B cell (primary cell): ENCODE measurements at regions not wholly inside any gene's neighbourhood (a gene's known extent, or its start where the extent isn't known, plus 50 kb on each side); places are given as distances from the start of the nearest gene placed in this dataset.

ENCODE experiments used
- ATAC-seq: fragments of 200-7000 bp; cut with Tn5 transposase; one replicate; pipeline ENCODE4 v1.10.0; 2021; ENCODE audit warnings: low read depth, mild to moderate bottlenecking, moderate number of reproducible peaks, moderate library complexity
- CTCF ChIA-PET: fragments of 350-600 bp; sonication (Branson Sonifier 250); formaldehyde crosslinking; loops from one replicate; lab custom pipeline; 2021; ENCODE audit warnings: antibody characterized with exemption, inconsistent platforms; lab: Charles Lee
- POLR2A ChIA-PET: fragments of 350-600 bp; sonication (Branson Sonifier 250); formaldehyde crosslinking; loops from one replicate; lab custom pipeline; 2021; ENCODE audit warnings: antibody characterized with exemption; lab: Charles Lee
- DNase-seq: peaks from one replicate; pipeline ENCODE4 v3.0.0; 2013
- H2AFZ ChIP-seq: 2 replicates; pipeline ENCODE4 v1.6.1; 2012; ENCODE audit warnings: mild to moderate bottlenecking, low read depth, low read length; ENCODE audit not compliant: insufficient read depth, poor library complexity, severe bottlenecking
- H3K27ac ChIP-seq, 2 donors: 1 replicate in 1 of 2; 2 replicates in 1 of 2; pipeline ENCODE4 v1.5.1; 2012 to 2013; ENCODE audit warnings: low read length in 2 of 2, mild to moderate bottlenecking in 2 of 2, moderate library complexity in 1 of 2
- H3K27me3 ChIP-seq, 4 experiments: fragments of 200-600 bp in 1 of 4; sonication (generic) in 1 of 4; replicated peaks in 1 of 4; 1 replicate in 2 of 4; 2 replicates in 2 of 4; pipeline versions ENCODE4 v1.6.1 to v1.7.0; 2013 to 2016; ENCODE audit warnings: low read length in 3 of 4, mild to moderate bottlenecking in 2 of 4, mixed read lengths in 1 of 4, moderate library complexity in 1 of 4; ENCODE audit not compliant: insufficient read depth in 4 of 4, control insufficient read depth in 3 of 4; ENCODE audit errors: control extremely low read depth in 1 of 4
- H3K36me3 ChIP-seq, 2 experiments: replicated peaks in 1 of 2; 1 replicate in 1 of 2; 2 replicates in 1 of 2; pipeline versions ENCODE4 v1.6.1 to v1.7.1; 2013; ENCODE audit warnings: low read length in 1 of 2; ENCODE audit not compliant: insufficient read depth in 2 of 2, control insufficient read depth in 1 of 2; ENCODE audit errors: control extremely low read depth in 1 of 2, extremely low read depth in 1 of 2
- H3K4me1 ChIP-seq, 2 donors: fragments of 200-600 bp in 1 of 2; sonication (generic) in 1 of 2; 1 replicate in 1 of 2; 2 replicates in 1 of 2; pipeline versions ENCODE4 v1.5.1 to v1.6.1; 2013 to 2017; ENCODE audit warnings: low read length in 2 of 2; ENCODE audit not compliant: control insufficient read depth in 2 of 2, insufficient read depth in 2 of 2
- H3K4me2 ChIP-seq: replicated peaks from 2 replicates; pipeline ENCODE3; 2012; ENCODE audit warnings: mild to moderate bottlenecking, low read depth, low read length; ENCODE audit not compliant: poor library complexity, severe bottlenecking
- H3K4me3 ChIP-seq, 5 experiments: fragments of 200-600 bp in 1 of 5; sonication (generic) in 1 of 5; 1 replicate in 3 of 5; 2 replicates in 2 of 5; pipeline versions ENCODE4 v1.5.1 to v1.7.0; 2011 to 2016; ENCODE audit warnings: low read length in 4 of 5, mild to moderate bottlenecking in 4 of 5, low read depth in 2 of 5, control low read depth in 1 of 5, moderate library complexity in 1 of 5; ENCODE audit not compliant: insufficient read depth in 1 of 5; ENCODE audit errors: control extremely low read depth in 1 of 5, extremely low read depth in 1 of 5
- H3K79me2 ChIP-seq: fragments of 200-600 bp; sonication (generic); one replicate; pipeline ENCODE4 v1.6.0; 2016; ENCODE audit warnings: low read length; ENCODE audit not compliant: control insufficient read depth, insufficient read depth
- H3K9ac ChIP-seq: fragments of 200-600 bp; sonication (generic); 2 replicates; pipeline ENCODE4 v1.6.1; 2017; ENCODE audit warnings: mild to moderate bottlenecking, low read length, moderate library complexity
- H3K9me3 ChIP-seq, 3 donors: one replicate each; pipeline versions ENCODE4 v1.6.1 to v1.7.1; 2013; ENCODE audit warnings: low read length in 2 of 3; ENCODE audit not compliant: control insufficient read depth in 2 of 3, insufficient read depth in 1 of 3; ENCODE audit errors: control extremely low read depth in 1 of 3
- H4K20me1 ChIP-seq: 2 replicates; pipeline ENCODE4 v1.6.0; 2012; ENCODE audit warnings: mild to moderate bottlenecking, low read length; ENCODE audit not compliant: insufficient read depth, control insufficient read depth, poor library complexity, severe bottlenecking
- H3K27ac Mint-ChIP-seq: one replicate; pipeline ENCODE4 v1.8.0; 2021; ENCODE audit warnings: mixed read lengths
- H3K27me3 Mint-ChIP-seq: one replicate; pipeline ENCODE4 v1.8.0; 2021; ENCODE audit warnings: mixed read lengths
- H3K4me1 Mint-ChIP-seq: one replicate; pipeline ENCODE4 v1.8.0; 2021; ENCODE audit warnings: mixed read lengths
- H3K4me3 Mint-ChIP-seq: one replicate; pipeline ENCODE4 v1.8.0; 2021; ENCODE audit warnings: mixed read lengths
- H3K9me3 Mint-ChIP-seq: one replicate; pipeline ENCODE4 v1.8.0; 2022; ENCODE audit warnings: mixed read lengths; ENCODE audit not compliant: insufficient read depth
- EZH2 ChIP-seq: IDR thresholded peaks from 2 replicates; pipeline ENCODE4 v1.6.1; 2012; ENCODE audit warnings: borderline replicate concordance, low read depth, mild to moderate bottlenecking, moderate library complexity, low read length; ENCODE audit not compliant: insufficient read depth, poor library complexity, severe bottlenecking
- WGBS: methylation state at CpG from one replicate; pipeline ENCODE4 v1.1.5; 2013; ENCODE audit warnings: missing lambda C conversion rate; ENCODE audit not compliant: insufficient coverage; 5-methylcytosine and 5-hydroxymethylcytosine counted together
- intact Hi-C: fragments of 100-400 bp; cut with micrococcal nuclease; formaldehyde crosslinking; loops from one replicate; pipeline ENCODE4 v1.10.0; 2022
- TF ChIP-seq, protein P1 (sequence below): fragments of 200-600 bp; IDR thresholded peaks from one replicate; pipeline ENCODE4 v1.8.0; 2022; ENCODE audit warnings: antibody characterized with exemption, mild to moderate bottlenecking

DNA sequence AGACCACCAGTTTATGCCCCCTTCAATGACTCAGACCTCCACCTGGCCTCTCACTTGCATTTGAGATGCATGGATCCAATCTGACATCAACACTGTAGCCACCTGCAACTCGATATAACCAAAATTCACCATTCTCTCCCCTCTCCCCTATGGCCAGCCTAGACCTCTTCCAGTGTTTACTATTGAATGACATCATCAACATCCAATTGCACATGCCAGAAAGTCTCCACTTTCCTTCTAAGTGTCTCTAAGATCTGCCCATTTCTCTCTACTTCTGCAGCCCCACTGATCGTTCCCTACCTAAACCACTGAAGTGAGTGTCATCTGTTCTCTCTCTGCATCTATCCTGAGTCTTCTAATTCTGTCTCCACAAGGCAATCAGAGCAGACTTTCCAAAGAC, 151.3 kb upstream of the APCDD1 start:
- H4K20me1 ChIP-seq: no peaks in the 10 kb centered on the region
- no peak overlapping the region for H3K9ac ChIP-seq
- no peak overlapping the region for H3K4me3 ChIP-seq
- DNase-seq: no peak
- no peaks in the 10 kb centered on the region for H3K27me3 Mint-ChIP-seq
- H3K36me3 ChIP-seq: no peaks in the 10 kb centered on the region
- intact Hi-C loops: no loop called here
- CTCF ChIA-PET: no interaction called here
- POLR2A ChIA-PET: no interaction called here
- no peaks in the 10 kb centered on the region for H3K27me3 ChIP-seq
- no peak overlapping the region for H3K27ac Mint-ChIP-seq
- peaks cover 18 to 19% of the 10 kb centered on the region in 2 donors for H3K4me1 ChIP-seq
- 100% methylated on average over 2 of the region's 2 CpGs for WGBS
- H3K9me3 ChIP-seq: peaks cover 0 to 8% (median 3%) of the 10 kb centered on the region in 3 donors
- H2AFZ ChIP-seq: no peak overlapping the region
- no peak for ATAC-seq
- H3K79me2 ChIP-seq: no peaks in the 10 kb centered on the region
- TF ChIP-seq, protein P1, sequence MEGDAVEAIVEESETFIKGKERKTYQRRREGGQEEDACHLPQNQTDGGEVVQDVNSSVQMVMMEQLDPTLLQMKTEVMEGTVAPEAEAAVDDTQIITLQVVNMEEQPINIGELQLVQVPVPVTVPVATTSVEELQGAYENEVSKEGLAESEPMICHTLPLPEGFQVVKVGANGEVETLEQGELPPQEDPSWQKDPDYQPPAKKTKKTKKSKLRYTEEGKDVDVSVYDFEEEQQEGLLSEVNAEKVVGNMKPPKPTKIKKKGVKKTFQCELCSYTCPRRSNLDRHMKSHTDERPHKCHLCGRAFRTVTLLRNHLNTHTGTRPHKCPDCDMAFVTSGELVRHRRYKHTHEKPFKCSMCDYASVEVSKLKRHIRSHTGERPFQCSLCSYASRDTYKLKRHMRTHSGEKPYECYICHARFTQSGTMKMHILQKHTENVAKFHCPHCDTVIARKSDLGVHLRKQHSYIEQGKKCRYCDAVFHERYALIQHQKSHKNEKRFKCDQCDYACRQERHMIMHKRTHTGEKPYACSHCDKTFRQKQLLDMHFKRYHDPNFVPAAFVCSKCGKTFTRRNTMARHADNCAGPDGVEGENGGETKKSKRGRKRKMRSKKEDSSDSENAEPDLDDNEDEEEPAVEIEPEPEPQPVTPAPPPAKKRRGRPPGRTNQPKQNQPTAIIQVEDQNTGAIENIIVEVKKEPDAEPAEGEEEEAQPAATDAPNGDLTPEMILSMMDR: no peak
- TF ChIP-seq EZH2: no peak
- peaks cover 2% of the 10 kb centered on the region for H3K9me3 Mint-ChIP-seq
- no peak overlapping the region for H3K4me3 Mint-ChIP-seq
- H3K4me1 Mint-ChIP-seq: peaks cover 31% of the 10 kb centered on the region
- no peak overlapping the region for H3K4me2 ChIP-seq
- H3K27ac ChIP-seq: no peak overlapping the region

- H3K4me1 Mint-ChIP-seq: peaks cover 14% of the 10 kb centered on the region
- Histone ChIP-seq H3K9ac (no peak overlapping the region), H3K4me2 (no peak overlapping the region), H3K27me3 (no peaks in the 10 kb centered on the region), H2AFZ (no peak overlapping the region), H3K4me1 (peaks cover 2% of the 10 kb centered on the region in 2 donors), H4K20me1 (no peaks in the 10 kb centered on the region), H3K4me3 (no peak overlapping the region), H3K27ac (no peak overlapping the region), H3K9me3 (no peaks in the 10 kb centered on the region), H3K36me3 (no peaks in the 10 kb centered on the region), H3K79me2 (no peaks in the 10 kb centered on the region)
- no peak for TF ChIP-seq EZH2
- TF ChIP-seq, protein P1: no peak
- ChIA-PET CTCF (interaction anchor here (1.2 kb wide), 1 partner anchor 186 kb away, joined by 4 read pairs; no protein-coding TSS in a partner anchor), POLR2A (no interaction called here)
- 100% methylated on average over 2 of the region's 3 CpGs for WGBS
- intact Hi-C loops: no loop called here
- H3K27me3 Mint-ChIP-seq: no peaks in the 10 kb centered on the region
- no peak overlapping the region for H3K4me3 Mint-ChIP-seq
- H3K27ac Mint-ChIP-seq: no peak overlapping the region
- no peak for ATAC-seq
- DNase-seq: no peak
- no peaks in the 10 kb centered on the region for H3K9me3 Mint-ChIP-seq
Observed at GRCh38 chr18:10304853-10305252, 149.6 kb upstream of the APCDD1 start.
